CD4-positive, alpha-beta memory T cell (primary cell): ENCODE measurements at regions not wholly inside any gene's neighbourhood (a gene's known extent, or its start where the extent isn't known, plus 50 kb on each side); places are given as distances from the start of the nearest gene placed in this dataset.

ENCODE experiments used
- CTCF ChIA-PET: fragments of 350-600 bp; sonication (Branson Sonifier 250); formaldehyde crosslinking; loops from one replicate; lab custom pipeline; 2021; ENCODE audit warnings: inconsistent platforms; ENCODE audit not compliant: partially characterized antibody; lab: Charles Lee
- POLR2A ChIA-PET: fragments of 350-600 bp; sonication (Branson Sonifier 250); formaldehyde crosslinking; loops from one replicate; lab custom pipeline; 2021; ENCODE audit not compliant: partially characterized antibody; lab: Charles Lee
- DNase-seq, 5 donors: peaks; one replicate each; pipeline versions ENCODE4 v3.0.0 to v3.0.0-alpha.2; 2020 to 2022; ENCODE audit warnings: mixed read lengths in 1 of 5
- H3K27ac ChIP-seq: one replicate; pipeline ENCODE4 v1.7.0; 2013; ENCODE audit warnings: low read depth, low read length
- H3K27me3 ChIP-seq: 2 replicates; pipeline ENCODE4 v1.7.0; 2013; ENCODE audit warnings: mild to moderate bottlenecking, low read length, moderate library complexity; ENCODE audit not compliant: insufficient read depth
- H3K36me3 ChIP-seq: 2 replicates; pipeline ENCODE4 v1.7.0; 2013; ENCODE audit warnings: mild to moderate bottlenecking, low read length, moderate library complexity; ENCODE audit not compliant: insufficient read depth
- H3K4me1 ChIP-seq: 2 replicates; pipeline ENCODE4 v1.7.0; 2013; ENCODE audit warnings: mild to moderate bottlenecking, low read length, moderate library complexity; ENCODE audit not compliant: insufficient read depth
- H3K4me3 ChIP-seq, 2 donors: one replicate each; pipeline ENCODE4 v1.7.0; 2013; ENCODE audit warnings: low read length in 2 of 2, mild to moderate bottlenecking in 1 of 2
- H3K9me3 ChIP-seq, 2 donors: one replicate each; pipeline ENCODE4 v1.7.0; 2013; ENCODE audit warnings: low read length in 2 of 2, control low read depth in 1 of 2; ENCODE audit not compliant: control insufficient read depth in 1 of 2
- H3K27ac Mint-ChIP-seq, 7 donors: one replicate each; pipeline ENCODE4 v1.8.0; 2020 to 2021; ENCODE audit warnings: mixed read lengths in 7 of 7, mild to moderate bottlenecking in 6 of 7, inconsistent platforms in 3 of 7, moderate library complexity in 3 of 7
- H3K27me3 Mint-ChIP-seq, 2 donors: one replicate each; pipeline ENCODE4 v1.8.0; 2020 to 2021; ENCODE audit warnings: mixed read lengths in 2 of 2
- H3K36me3 Mint-ChIP-seq, 2 donors: one replicate each; pipeline ENCODE4 v1.8.0; 2020 to 2021; ENCODE audit warnings: mixed read lengths in 2 of 2, inconsistent platforms in 1 of 2, mild to moderate bottlenecking in 1 of 2
- H3K4me1 Mint-ChIP-seq, 4 donors: one replicate each; pipeline ENCODE4 v1.8.0; 2020 to 2021; ENCODE audit warnings: mixed read lengths in 4 of 4, mild to moderate bottlenecking in 1 of 4
- H3K4me3 Mint-ChIP-seq, 8 donors: one replicate each; pipeline ENCODE4 v1.8.0; 2020 to 2021; ENCODE audit warnings: mixed read lengths in 8 of 8, mild to moderate bottlenecking in 7 of 8, moderate library complexity in 6 of 8, inconsistent platforms in 3 of 8
- H3K9me3 Mint-ChIP-seq, 8 donors: one replicate each; pipeline ENCODE4 v1.8.0; 2020 to 2021; ENCODE audit warnings: mixed read lengths in 8 of 8, mild to moderate bottlenecking in 5 of 8, inconsistent platforms in 3 of 8, moderate library complexity in 1 of 8
- intact Hi-C: fragments of 100-400 bp; cut with micrococcal nuclease; formaldehyde crosslinking; loops from one replicate; pipeline ENCODE4 v1.15.1; 2023

DNA sequence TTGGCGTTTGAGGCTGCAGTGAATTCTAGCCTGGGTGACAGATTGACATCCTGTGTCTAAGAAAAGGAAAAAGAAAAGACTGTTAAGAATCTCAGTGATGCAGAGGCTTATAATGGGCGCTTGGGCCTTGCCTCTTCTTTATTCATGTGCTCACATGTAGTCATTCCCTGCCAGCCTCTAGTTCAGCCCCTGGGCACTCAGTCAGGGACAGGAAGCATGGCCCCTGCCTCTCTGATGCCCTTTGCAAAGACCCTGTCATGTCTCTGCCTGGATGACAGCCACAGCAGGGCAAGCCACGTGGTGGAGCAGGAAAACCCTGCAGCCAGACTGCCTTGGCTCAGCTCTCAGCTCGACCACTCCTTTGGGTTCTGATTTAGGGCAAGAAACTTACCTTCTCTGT, 368.9 kb downstream of the RPS24 start:
- H3K27me3 ChIP-seq = no peaks in the 10 kb centered on the region
- H3K9me3 ChIP-seq = no peaks in the 10 kb centered on the region
- no peak overlapping the region for H3K4me3 ChIP-seq
- H3K4me1 ChIP-seq = peaks cover 9% of the 10 kb centered on the region
- no peaks in the 10 kb centered on the region for H3K36me3 Mint-ChIP-seq
- H3K27me3 Mint-ChIP-seq = peaks cover 9 to 12% of the 10 kb centered on the region in 2 donors
- intact Hi-C loops = no loop called here
- no peak overlapping the region for H3K27ac ChIP-seq
- CTCF ChIA-PET = no interaction called here
- DNase-seq = no peak
- POLR2A ChIA-PET = no interaction called here
- no peaks in the 10 kb centered on the region for H3K36me3 ChIP-seq
- H3K9me3 Mint-ChIP-seq = no peaks in the 10 kb centered on the region
- no peak overlapping the region for H3K27ac Mint-ChIP-seq
- H3K4me3 Mint-ChIP-seq = no peak overlapping the region
- H3K4me1 Mint-ChIP-seq = peaks cover 8 to 10% (median 8%) of the 10 kb centered on the region in 4 donors

DNA sequence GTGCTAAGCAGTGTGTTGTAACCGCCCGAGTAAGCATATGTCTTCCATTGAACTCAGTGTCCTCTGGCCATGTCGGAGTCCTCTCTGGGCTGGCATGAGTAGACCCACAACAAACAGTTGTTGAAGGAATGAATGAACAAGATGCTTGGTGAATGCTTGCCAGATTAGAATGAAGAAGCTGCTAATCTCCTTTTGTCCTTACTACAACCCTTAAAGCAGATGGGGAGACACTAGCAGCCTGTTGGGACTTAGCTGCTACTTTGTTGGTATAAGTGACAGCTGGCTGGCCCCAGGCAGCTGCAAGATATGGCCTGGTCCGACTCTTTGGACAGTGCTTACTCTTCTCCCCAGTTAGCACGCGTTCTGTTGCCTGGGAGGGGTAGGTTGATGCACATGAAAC, 370.1 kb downstream of the RPS24 start:
- Mint-ChIP-seq H3K4me1 (peaks cover 8 to 10% (median 8%) of the 10 kb centered on the region in 4 donors), H3K27ac (no peak overlapping the region), H3K9me3 (no peaks in the 10 kb centered on the region), H3K27me3 (peaks cover 9 to 19% of the 10 kb centered on the region in 2 donors), H3K36me3 (no peaks in the 10 kb centered on the region), H3K4me3 (no peak overlapping the region)
- H3K4me3 ChIP-seq = no peak overlapping the region
- ChIA-PET POLR2A (no interaction called here), CTCF (no interaction called here)
- no peaks in the 10 kb centered on the region for H3K27me3 ChIP-seq
- intact Hi-C loops = no loop called here
- H3K27ac ChIP-seq = no peak overlapping the region
- H3K9me3 ChIP-seq = no peaks in the 10 kb centered on the region
- no peak for DNase-seq
- no peaks in the 10 kb centered on the region for H3K36me3 ChIP-seq
- peaks cover 9% of the 10 kb centered on the region for H3K4me1 ChIP-seq

- Mint-ChIP-seq H3K36me3 (no peaks in the 10 kb centered on the region), H3K27me3 (peaks cover 10 to 19% of the 10 kb centered on the region in 2 donors), H3K9me3 (no peaks in the 10 kb centered on the region), H3K4me1 (peaks cover 8 to 10% (median 8%) of the 10 kb centered on the region in 4 donors), H3K27ac (no peak overlapping the region), H3K4me3 (no peak overlapping the region)
- ChIA-PET CTCF (no interaction called here), POLR2A (no interaction called here)
- Histone ChIP-seq H3K9me3 (no peaks in the 10 kb centered on the region), H3K4me3 (no peak overlapping the region), H3K27me3 (no peaks in the 10 kb centered on the region), H3K4me1 (peaks cover 9% of the 10 kb centered on the region), H3K36me3 (no peaks in the 10 kb centered on the region), H3K27ac (no peak overlapping the region)
- DNase-seq = no peak
- intact Hi-C loops = no loop called here
Measured at GRCh38 chr10:78404296-78404695, 370.6 kb downstream of the RPS24 start.

DNA sequence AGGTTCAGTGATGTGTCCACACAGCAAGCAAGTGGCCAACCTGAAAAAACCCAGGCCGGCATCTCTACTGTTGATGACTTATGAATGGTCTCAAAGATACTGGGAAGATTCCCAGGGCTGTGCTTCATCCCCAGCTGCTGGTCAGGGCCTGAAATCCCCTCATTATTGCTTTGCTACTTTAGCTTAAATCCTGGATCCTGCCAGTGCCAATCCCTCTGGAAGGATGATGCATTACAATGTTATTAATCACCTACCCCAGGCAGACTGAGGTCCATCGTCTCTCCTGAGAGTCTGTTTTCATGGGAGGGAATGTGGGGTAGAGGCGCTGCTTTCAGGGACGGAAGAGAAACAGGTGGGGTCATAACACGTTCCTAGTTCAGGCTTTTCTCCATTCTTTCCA, 371.6 kb downstream of the RPS24 start:
- Mint-ChIP-seq H3K36me3 (no peaks in the 10 kb centered on the region), H3K4me1 (peaks cover 8 to 10% (median 8%) of the 10 kb centered on the region in 4 donors), H3K27me3 (peaks cover 10 to 19% of the 10 kb centered on the region in 2 donors), H3K27ac (no peak overlapping the region), H3K9me3 (no peaks in the 10 kb centered on the region), H3K4me3 (no peak overlapping the region)
- no peaks in the 10 kb centered on the region for H3K9me3 ChIP-seq
- peaks cover 9% of the 10 kb centered on the region for H3K4me1 ChIP-seq
- ChIA-PET CTCF (no interaction called here), POLR2A (no interaction called here)
- no peaks in the 10 kb centered on the region for H3K27me3 ChIP-seq
- H3K36me3 ChIP-seq = no peaks in the 10 kb centered on the region
- H3K27ac ChIP-seq = no peak overlapping the region
- H3K4me3 ChIP-seq = no peak overlapping the region
- intact Hi-C loops = no loop called here
- no peak for DNase-seq

- no peak overlapping the region for H3K27ac Mint-ChIP-seq
- no peaks in the 10 kb centered on the region for H3K36me3 Mint-ChIP-seq
- POLR2A ChIA-PET = no interaction called here
- Histone ChIP-seq H3K4me3 (no peak overlapping the region), H3K36me3 (no peaks in the 10 kb centered on the region), H3K27ac (no peak overlapping the region), H3K27me3 (no peaks in the 10 kb centered on the region), H3K4me1 (peaks cover 9% of the 10 kb centered on the region), H3K9me3 (no peaks in the 10 kb centered on the region)
- peak overlapping the region in 1 of 8 donors; percentile 2 for H3K4me3 Mint-ChIP-seq
- CTCF ChIA-PET = no interaction called here
- DNase-seq = no peak
- intact Hi-C loops = no loop called here
- H3K4me1 Mint-ChIP-seq = peaks cover 8 to 10% (median 8%) of the 10 kb centered on the region in 4 donors
- peaks cover 10 to 19% of the 10 kb centered on the region in 2 donors for H3K27me3 Mint-ChIP-seq
- H3K9me3 Mint-ChIP-seq = no peaks in the 10 kb centered on the region
Measured at GRCh38 chr10:78405736-78406135, 372.1 kb downstream of the RPS24 start.

DNA sequence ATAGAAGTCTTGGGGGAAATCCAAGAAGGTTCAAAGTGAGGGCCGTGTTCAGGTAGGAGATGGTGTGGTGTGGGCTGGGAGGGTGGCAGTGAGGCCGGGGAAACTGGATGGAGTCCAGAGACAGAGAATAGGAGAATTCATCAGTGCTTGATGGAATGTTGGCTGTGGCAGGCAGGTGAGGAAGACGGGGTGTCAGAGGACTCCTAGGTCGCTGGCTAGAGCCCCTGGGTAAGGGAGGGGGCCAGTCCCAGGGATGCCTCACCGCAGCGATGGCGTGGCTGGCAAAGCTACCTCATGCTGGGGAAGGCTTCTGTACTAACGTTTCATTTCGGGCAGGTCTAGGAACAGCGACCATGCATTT, 373.0 kb downstream of the RPS24 start:
- peaks cover 9% of the 10 kb centered on the region for H3K4me1 ChIP-seq
- no peaks in the 10 kb centered on the region for H3K36me3 ChIP-seq
- H3K4me3 ChIP-seq = no peak overlapping the region
- H3K4me3 Mint-ChIP-seq = peak overlapping the region; percentile 61 to 83 (median 77)
- peaks cover 8 to 10% (median 8%) of the 10 kb centered on the region in 4 donors for H3K4me1 Mint-ChIP-seq
- H3K9me3 Mint-ChIP-seq = no peaks in the 10 kb centered on the region
- H3K27me3 Mint-ChIP-seq = peaks cover 10 to 16% of the 10 kb centered on the region in 2 donors
- no peak for DNase-seq
- POLR2A ChIA-PET = no interaction called here
- no peaks in the 10 kb centered on the region for H3K9me3 ChIP-seq
- intact Hi-C loops = no loop called here
- peak overlapping the region in 1 of 7 donors; percentile 37 for H3K27ac Mint-ChIP-seq
- H3K27me3 ChIP-seq = no peaks in the 10 kb centered on the region
- CTCF ChIA-PET = interaction anchor here (0.8 to 2.2 kb wide), 2 partner anchors 9 to 789 kb away, joined by 3 to 6 read pairs; no protein-coding TSS in a partner anchor
- no peak overlapping the region for H3K27ac ChIP-seq
- H3K36me3 Mint-ChIP-seq = no peaks in the 10 kb centered on the region

GRCh38 chr10:78407009-78407711, 373.5 kb downstream of the RPS24 start:
- Histone ChIP-seq H3K4me3 (no peak overlapping the region), H3K27me3 (no peaks in the 10 kb centered on the region), H3K4me1 (peaks cover 9% of the 10 kb centered on the region), H3K9me3 (no peaks in the 10 kb centered on the region), H3K27ac (no peak overlapping the region), H3K36me3 (no peaks in the 10 kb centered on the region)
- H3K36me3 Mint-ChIP-seq = no peaks in the 10 kb centered on the region
- peaks cover 10 to 16% of the 10 kb centered on the region in 2 donors for H3K27me3 Mint-ChIP-seq
- H3K4me3 Mint-ChIP-seq = peak overlapping the region; percentile 61 to 83 (median 77)
- CTCF ChIA-PET = interaction anchor here (0.8 to 2.2 kb wide), 2 partner anchors 9 to 788 kb away, joined by 3 to 6 read pairs; no protein-coding TSS in a partner anchor
- POLR2A ChIA-PET = no interaction called here
- no peaks in the 10 kb centered on the region for H3K9me3 Mint-ChIP-seq
- peak overlapping the region in 2 of 7 donors; percentile 37 to 53 for H3K27ac Mint-ChIP-seq
- DNase-seq = peak in 4 of 5 donors; percentile 33 to 53 (median 40)
- intact Hi-C loops = no loop called here
- peaks cover 8 to 10% (median 8%) of the 10 kb centered on the region in 4 donors for H3K4me1 Mint-ChIP-seq
